GM23338 (cell line): ENCODE measurements at regions not wholly inside any gene's neighbourhood (a gene's known extent, or its start where the extent isn't known, plus 50 kb on each side); places are given as distances from the start of the nearest gene placed in this dataset.

Experiments used
- ATAC-seq: fragments of 200-7000 bp; cut with Tn5 transposase; 3 replicates; pipeline ENCODE4 v1.9.1; 2020
- DNase-seq: peaks from one replicate; pipeline ENCODE4 v3.0.0-alpha.2; 2015; ENCODE audit warnings: low spot score
- H2AFZ ChIP-seq: fragments of 200-600 bp; sonication (generic); 2 replicates; pipeline ENCODE4 v1.8.0; 2016; ENCODE audit warnings: antibody characterized with exemption, mild to moderate bottlenecking, moderate library complexity
- H3F3A ChIP-seq: fragments of 200-600 bp; sonication (generic); replicated peaks from 2 replicates; pipeline ENCODE4 v1.8.0; 2017; ENCODE audit warnings: antibody characterized with exemption, mixed run types, low read depth
- H3K27ac ChIP-seq: fragments of 200-600 bp; sonication (generic); 2 replicates; pipeline ENCODE4 v1.6.1; 2016; ENCODE audit warnings: low read depth
- H3K27me3 ChIP-seq: fragments of 200-600 bp; sonication (generic); 2 replicates; pipeline ENCODE4 v1.8.0; 2016; ENCODE audit warnings: mild to moderate bottlenecking, mixed run types, moderate library complexity; ENCODE audit not compliant: insufficient read depth
- H3K36me3 ChIP-seq: fragments of 200-600 bp; sonication (generic); 2 replicates; pipeline ENCODE4 v1.8.0; 2016; ENCODE audit warnings: mild to moderate bottlenecking; ENCODE audit not compliant: insufficient read depth
- H3K4me1 ChIP-seq: fragments of 200-600 bp; sonication (generic); 2 replicates; pipeline ENCODE4 v1.8.0; 2016; ENCODE audit warnings: mild to moderate bottlenecking, moderate library complexity; ENCODE audit not compliant: insufficient read depth
- H3K4me2 ChIP-seq: fragments of 200-600 bp; sonication (generic); 2 replicates; pipeline ENCODE4 v1.7.1; 2017; ENCODE audit warnings: mixed run types
- H3K4me3 ChIP-seq: fragments of 200-600 bp; sonication (generic); 2 replicates; pipeline ENCODE4 v1.6.1; 2016; ENCODE audit warnings: mixed run types
- H3K79me2 ChIP-seq: fragments of 200-600 bp; sonication (generic); replicated peaks from 2 replicates; pipeline ENCODE4 v1.8.0; 2017; ENCODE audit warnings: mild to moderate bottlenecking; ENCODE audit not compliant: insufficient read depth
- H3K9me2 ChIP-seq: fragments of 200-600 bp; sonication (generic); 2 replicates; pipeline ENCODE4 v1.8.0; 2017; ENCODE audit not compliant: insufficient read depth
- H4K20me1 ChIP-seq: fragments of 200-600 bp; sonication (generic); replicated peaks from 2 replicates; pipeline ENCODE4 v1.8.0; 2017; ENCODE audit warnings: mild to moderate bottlenecking; ENCODE audit not compliant: insufficient read depth
- H3K27ac Mint-ChIP-seq: 2 replicates; pipeline ENCODE4 v1.8.0; 2020; ENCODE audit warnings: inconsistent platforms, mild to moderate bottlenecking, moderate library complexity, mixed read lengths
- H3K27me3 Mint-ChIP-seq: 3 replicates; pipeline ENCODE4 v1.8.0; 2022; ENCODE audit warnings: low read depth, mild to moderate bottlenecking, moderate library complexity, mixed read lengths, inconsistent platforms; ENCODE audit not compliant: insufficient read depth, poor library complexity
- H3K36me3 Mint-ChIP-seq: 3 replicates; pipeline ENCODE4 v1.8.0; 2021; ENCODE audit warnings: low read depth, mild to moderate bottlenecking, inconsistent platforms, moderate library complexity, mixed read lengths
- H3K4me1 Mint-ChIP-seq: 3 replicates; pipeline ENCODE4 v1.8.0; 2020; ENCODE audit warnings: mild to moderate bottlenecking, inconsistent platforms, mixed read lengths
- H3K4me3 Mint-ChIP-seq: 3 replicates; pipeline ENCODE4 v1.8.0; 2021; ENCODE audit warnings: moderate library complexity, mild to moderate bottlenecking, inconsistent platforms, mixed read lengths
- H3K9me3 Mint-ChIP-seq: 3 replicates; pipeline ENCODE4 v1.8.0; 2020; ENCODE audit warnings: moderate library complexity, mild to moderate bottlenecking, inconsistent platforms, mixed read lengths
- CREB1 ChIP-seq: fragments of 250-450 bp; sonication (Bioruptor Pico); IDR thresholded peaks from 2 replicates; pipeline ENCODE4 v1.5.0; 2020; ENCODE audit warnings: low read depth, mild to moderate bottlenecking, moderate library complexity
- CTCF ChIP-seq, 2 experiments: fragments of 200-600 bp in 1 of 2; sonication (generic) in 1 of 2; conservative IDR thresholded peaks; 2 replicates each; pipeline versions ENCODE4 v1.5.1 to v1.6.1; 2016 to 2017; ENCODE audit warnings: antibody characterized with exemption in 2 of 2, low read depth in 2 of 2, mild to moderate bottlenecking in 2 of 2, moderate library complexity in 1 of 2
- ETS1 ChIP-seq: IDR thresholded peaks from 2 replicates; pipeline ENCODE4 v1.6.1; 2016; ENCODE audit warnings: antibody characterized with exemption
- EZH2 ChIP-seq: fragments of 200-600 bp; sonication (generic); IDR thresholded peaks from one replicate; pipeline ENCODE4 v1.8.0; 2017; ENCODE audit warnings: antibody characterized with exemption, mild to moderate bottlenecking, low read depth; ENCODE audit not compliant: unreplicated experiment
- EZH2phosphoT487 ChIP-seq: fragments of 200-600 bp; sonication (generic); IDR thresholded peaks from one replicate; pipeline ENCODE4 v1.8.1; 2018; ENCODE audit warnings: antibody characterized with exemption; ENCODE audit not compliant: unreplicated experiment
- JUNB ChIP-seq: IDR thresholded peaks from one replicate; pipeline ENCODE4 v1.6.1; 2016; ENCODE audit warnings: antibody characterized with exemption; ENCODE audit not compliant: unreplicated experiment
- REST ChIP-seq: IDR thresholded peaks from one replicate; pipeline ENCODE4 v1.6.1; 2018; ENCODE audit warnings: antibody characterized with exemption; ENCODE audit not compliant: unreplicated experiment
- STAT1 ChIP-seq: IDR thresholded peaks from one replicate; pipeline ENCODE4 v1.6.1; 2016; ENCODE audit warnings: antibody characterized with exemption; ENCODE audit not compliant: unreplicated experiment
- ZNF114 ChIP-seq: fragments of 250-450 bp; sonication (Bioruptor Pico); IDR thresholded peaks from 2 replicates; pipeline ENCODE4 v1.5.0; 2020; ENCODE audit warnings: mild to moderate bottlenecking, moderate library complexity
- ZNF331 ChIP-seq: fragments of 250-450 bp; sonication (Bioruptor Pico); IDR thresholded peaks from 2 replicates; pipeline ENCODE4 v1.5.0; 2020; ENCODE audit warnings: low read depth, mild to moderate bottlenecking, moderate library complexity

GRCh38 chr17:33905338-33905800, 349.7 kb upstream of the CCL2 start (continued):
- no peak for TF ChIP-seq CTCF (conservative IDR thresholded peaks at IDR 0.05; ENCODE audit: low read depth in 2 of 2)
- TF ChIP-seq EZH2: no peak
- no peak for TF ChIP-seq JUNB
- no peak for TF ChIP-seq REST
- no peak for TF ChIP-seq ZNF331
- no peak for TF ChIP-seq STAT1
- TF ChIP-seq ZNF114 (CRISPR knock-in tag): no peak
- TF ChIP-seq ETS1: no peak

GRCh38 chr17:33908363-33909064, 346.6 kb upstream of the CCL2 start:
- Mint-ChIP-seq H3K36me3 (no peaks in the 10 kb centered on the region), H3K4me1 (peaks cover 2% of the 10 kb centered on the region; the same call in 2 of the 3 replicates), H3K4me3 (no peak overlapping the region), H3K9me3 (no peaks in the 10 kb centered on the region), H3K27me3 (peaks cover 2% of the 10 kb centered on the region), H3K27ac (no peak overlapping the region)
- Histone ChIP-seq H3K27ac (no peak overlapping the region), H4K20me1 (no peaks in the 10 kb centered on the region), H2AFZ (no peak overlapping the region), H3K9me2 (peaks cover 14% of the 10 kb centered on the region), H3K27me3 (no peaks in the 10 kb centered on the region), H3K4me3 (no peak overlapping the region), H3K4me2 (no peak overlapping the region), H3K4me1 (no peaks in the 10 kb centered on the region), H3K36me3 (no peaks in the 10 kb centered on the region), H3K79me2 (no peaks in the 10 kb centered on the region), H3F3A (no peaks in the 10 kb centered on the region)
- ATAC-seq: no peak
- no peak for DNase-seq
- TF ChIP-seq ZNF331 (no peak), REST (no peak), JUNB (no peak), CREB1 (no peak), CTCF (conservative IDR thresholded peaks at IDR 0.05; ENCODE audit: low read depth in 2 of 2) (no peak), STAT1 (no peak), ETS1 (no peak), EZH2phosphoT487 (no peak)
